ENCODE measurements at regions not wholly inside any gene's neighbourhood (a gene's known extent, or its start where the extent isn't known, plus 50 kb on each side); places are given as distances from the start of the nearest gene placed in this dataset.

- Histone ChIP-seq H3K9ac (no peak overlapping the region), H4K20me1 (ENCODE audit: insufficient read depth) (no peaks in the 10 kb centered on the region), H3K79me2 (ENCODE audit: insufficient read depth, low read depth) (no peaks in the 10 kb centered on the region), H3K4me1 (ENCODE audit: low read depth, poor library complexity, severe bottlenecking) (no peaks in the 10 kb centered on the region), H2AFZ (ENCODE audit: low read depth) (no peak overlapping the region), H3K36me3 (ENCODE audit: insufficient read depth) (no peaks in the 10 kb centered on the region), H3K4me3 (IDR thresholded peaks at IDR 0.05; ENCODE audit: insufficient read depth, low read depth, low read length) (no peak overlapping the region), H3K27me3 (ENCODE audit: insufficient read depth, low read depth) (no peaks in the 10 kb centered on the region), H3K4me2 (no peak overlapping the region), H3K27ac (no peak overlapping the region)
- TF ChIP-seq CTCF (conservative IDR thresholded peaks at IDR 0.05; ENCODE audit: low read depth, low read length): no peak
Measured at GRCh38 chr17:63151941-63152523, 186.0 kb downstream of the TANC2 start.

GRCh38 chr17:63153488-63153887, 187.5 kb downstream of the TANC2 start:
- Histone ChIP-seq H3K36me3 (ENCODE audit: insufficient read depth) (no peaks in the 10 kb centered on the region), H3K79me2 (ENCODE audit: insufficient read depth, low read depth) (no peaks in the 10 kb centered on the region), H3K27ac (no peak overlapping the region)

GRCh38 chr17:63154586-63155244, 188.7 kb downstream of the TANC2 start:
- H3K9ac ChIP-seq: no peak overlapping the region

More at GRCh38 chr17:63153488-63153887, 187.5 kb downstream of the TANC2 start:
- H3K9ac ChIP-seq: no peak overlapping the region
- no peaks in the 10 kb centered on the region for H3K4me1 ChIP-seq (ENCODE audit: low read depth, poor library complexity, severe bottlenecking)
- no peak overlapping the region for H3K4me2 ChIP-seq
- H4K20me1 ChIP-seq (ENCODE audit: insufficient read depth): no peaks in the 10 kb centered on the region
- H3K4me3 ChIP-seq (IDR thresholded peaks at IDR 0.05; ENCODE audit: insufficient read depth, low read depth, low read length): no peak overlapping the region
- no peaks in the 10 kb centered on the region for H3K27me3 ChIP-seq (ENCODE audit: insufficient read depth, low read depth)
- no peak for TF ChIP-seq CTCF (conservative IDR thresholded peaks at IDR 0.05; ENCODE audit: low read depth, low read length)
- no peak overlapping the region for H2AFZ ChIP-seq (ENCODE audit: low read depth)

GRCh38 chr17:63156986-63157385, 191.0 kb downstream of the TANC2 start:
- H3K4me3 ChIP-seq (IDR thresholded peaks at IDR 0.05; ENCODE audit: insufficient read depth, low read depth, low read length): no peak overlapping the region
- H3K79me2 ChIP-seq (ENCODE audit: insufficient read depth, low read depth): no peaks in the 10 kb centered on the region
- H2AFZ ChIP-seq (ENCODE audit: low read depth): no peak overlapping the region
- no peaks in the 10 kb centered on the region for H3K4me1 ChIP-seq (ENCODE audit: low read depth, poor library complexity, severe bottlenecking)
- no peak overlapping the region for H3K27ac ChIP-seq
- H3K36me3 ChIP-seq (ENCODE audit: insufficient read depth): no peaks in the 10 kb centered on the region
- no peaks in the 10 kb centered on the region for H4K20me1 ChIP-seq (ENCODE audit: insufficient read depth)
- H3K9ac ChIP-seq: no peak overlapping the region
- H3K27me3 ChIP-seq (ENCODE audit: insufficient read depth, low read depth): no peaks in the 10 kb centered on the region
- no peak for TF ChIP-seq CTCF (conservative IDR thresholded peaks at IDR 0.05; ENCODE audit: low read depth, low read length)
- no peak overlapping the region for H3K4me2 ChIP-seq

More at GRCh38 chr17:63154586-63155244, 188.7 kb downstream of the TANC2 start:
- Histone ChIP-seq H3K79me2 (ENCODE audit: insufficient read depth, low read depth) (no peaks in the 10 kb centered on the region), H3K27ac (no peak overlapping the region), H3K4me2 (no peak overlapping the region), H3K4me3 (IDR thresholded peaks at IDR 0.05; ENCODE audit: insufficient read depth, low read depth, low read length) (no peak overlapping the region), H3K27me3 (ENCODE audit: insufficient read depth, low read depth) (no peaks in the 10 kb centered on the region), H2AFZ (ENCODE audit: low read depth) (no peak overlapping the region), H3K4me1 (ENCODE audit: low read depth, poor library complexity, severe bottlenecking) (no peaks in the 10 kb centered on the region), H3K36me3 (ENCODE audit: insufficient read depth) (no peaks in the 10 kb centered on the region), H4K20me1 (ENCODE audit: insufficient read depth) (no peaks in the 10 kb centered on the region)
- TF ChIP-seq CTCF (conservative IDR thresholded peaks at IDR 0.05; ENCODE audit: low read depth, low read length): no peak

Data from KMS-11 (cell line).